Neuron (in vitro differentiated cells): ENCODE measurements at regions not wholly inside any gene's neighbourhood (a gene's known extent, or its start where the extent isn't known, plus 50 kb on each side); places are given as distances from the start of the nearest gene placed in this dataset.

Experiments used
- H2AFZ ChIP-seq: one replicate; pipeline ENCODE4 v1.6.1; 2013; ENCODE audit warnings: low read depth, mild to moderate bottlenecking, inconsistent platforms, low read length, moderate library complexity
- H3K27me3 ChIP-seq: one replicate; pipeline ENCODE4 v1.6.1; 2013; ENCODE audit warnings: low read length; ENCODE audit not compliant: insufficient read depth
- H3K36me3 ChIP-seq: one replicate; pipeline ENCODE4 v1.6.1; 2013; ENCODE audit warnings: low read length; ENCODE audit not compliant: insufficient read depth
- H3K4me1 ChIP-seq: one replicate; pipeline ENCODE4 v1.6.1; 2013; ENCODE audit warnings: low read length; ENCODE audit not compliant: insufficient read depth
- H3K4me3 ChIP-seq: 2 replicates; pipeline ENCODE4 v1.5.1; 2013; ENCODE audit warnings: mild to moderate bottlenecking, low read length, moderate library complexity
- H3K9me3 ChIP-seq: one replicate; pipeline ENCODE4 v1.6.1; 2013; ENCODE audit warnings: low read length

DNA sequence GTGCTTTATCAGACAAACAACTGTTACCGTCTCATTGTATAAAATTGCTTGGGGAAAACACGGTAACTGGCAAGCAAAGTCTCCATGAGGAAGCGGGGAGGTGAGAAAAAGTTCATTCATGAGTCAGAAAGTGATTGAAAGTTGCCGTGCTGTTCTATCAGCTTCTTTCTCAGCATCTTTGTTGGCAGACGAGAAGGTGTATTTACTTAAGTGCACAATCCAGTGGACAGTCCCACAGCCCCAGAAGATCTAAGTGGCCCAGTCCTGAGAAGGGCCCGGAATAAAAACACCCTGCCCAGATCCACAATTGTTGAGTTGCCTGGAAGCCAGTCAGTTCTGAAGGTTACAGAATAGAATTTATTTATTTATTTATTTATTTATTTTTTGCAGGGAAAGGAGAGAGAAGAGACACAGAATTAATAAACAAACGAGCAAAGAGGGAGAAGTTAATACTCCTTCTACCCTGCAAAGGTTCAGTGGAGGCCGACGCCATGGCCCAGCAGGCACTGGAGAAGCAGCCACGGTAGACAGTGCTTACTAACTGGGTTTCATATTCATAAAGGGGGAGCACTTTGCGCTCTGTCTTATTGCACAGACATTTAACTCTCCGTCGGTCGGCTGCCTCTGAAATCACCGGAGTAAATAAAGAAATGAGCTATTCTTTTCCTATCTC lies 676.0 kb upstream of the SALL3 start:
- Histone ChIP-seq H3K4me3 (no peak overlapping the region), H2AFZ (no peak overlapping the region), H3K36me3 (no peaks in the 10 kb centered on the region), H3K9me3 (no peaks in the 10 kb centered on the region), H3K27me3 (no peaks in the 10 kb centered on the region), H3K4me1 (no peaks in the 10 kb centered on the region)

DNA sequence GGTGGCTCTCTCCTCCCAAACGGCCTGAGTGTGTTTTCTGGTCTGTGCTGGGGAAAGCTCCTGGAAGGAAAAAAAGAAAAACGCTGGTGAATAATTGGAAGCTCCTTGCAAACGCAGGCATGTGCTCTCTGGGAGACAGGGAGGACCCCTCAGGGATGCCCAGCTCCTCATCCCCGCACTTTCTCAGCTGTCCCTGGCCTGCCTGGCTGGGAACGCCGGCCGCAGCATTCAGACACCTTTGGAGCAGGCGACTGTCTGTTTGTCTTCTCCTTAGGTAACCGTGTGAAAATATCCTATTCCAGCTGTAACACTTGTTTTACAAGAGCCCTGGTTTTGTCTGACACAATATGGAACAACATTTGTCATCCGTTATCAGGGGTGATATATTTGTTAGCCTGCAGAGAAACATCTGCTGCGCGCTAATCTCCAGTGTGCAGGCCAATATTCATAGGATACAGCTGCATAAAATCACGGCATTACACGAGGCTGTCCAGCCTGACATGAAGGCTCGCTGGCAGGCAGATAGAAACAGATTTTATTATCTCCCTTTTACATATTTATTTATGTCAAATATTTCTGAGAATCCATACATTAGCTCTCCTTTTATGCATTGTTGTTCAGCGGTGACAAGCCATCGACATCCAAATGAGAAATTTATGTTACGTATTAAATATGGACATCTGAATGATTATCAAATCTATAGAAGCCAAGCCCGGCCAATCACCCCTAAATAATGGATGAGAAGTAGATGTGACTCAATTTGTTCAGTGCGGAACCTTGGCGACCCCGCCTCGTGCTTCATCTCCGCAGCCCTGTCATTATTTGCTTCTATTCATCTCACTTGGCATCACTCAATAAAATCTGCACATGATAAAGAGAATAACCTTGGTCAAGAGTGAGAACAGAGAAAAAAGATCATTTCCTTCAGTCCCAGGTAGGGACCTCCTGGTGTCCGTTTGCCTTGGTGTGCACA lies 675.1 kb upstream of the SALL3 start:
- no peak overlapping the region for H3K4me3 ChIP-seq
- no peaks in the 10 kb centered on the region for H3K36me3 ChIP-seq
- H2AFZ ChIP-seq: no peak overlapping the region
- H3K27me3 ChIP-seq: no peaks in the 10 kb centered on the region
- H3K4me1 ChIP-seq: no peaks in the 10 kb centered on the region
- no peaks in the 10 kb centered on the region for H3K9me3 ChIP-seq

DNA sequence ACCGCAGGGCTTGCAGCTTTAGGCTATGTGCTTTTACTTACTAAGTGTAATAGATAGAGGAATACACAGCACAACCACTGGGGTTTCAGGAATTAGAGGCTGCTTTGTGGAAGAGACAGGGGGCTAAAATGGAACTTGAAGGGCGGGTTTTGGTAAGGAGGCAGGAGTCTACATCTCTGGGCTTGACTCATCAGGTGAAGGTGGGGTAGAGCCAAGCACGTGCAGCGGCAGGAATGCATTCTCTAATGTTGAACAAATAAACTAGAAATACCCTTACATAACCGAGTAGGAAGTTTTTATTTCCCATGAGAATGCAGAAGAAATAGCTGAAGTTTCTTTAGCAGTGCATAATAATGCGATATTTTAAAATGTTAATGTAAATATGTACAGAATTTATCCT lies 673.8 kb upstream of the SALL3 start:
- Histone ChIP-seq H3K27me3 (no peaks in the 10 kb centered on the region), H3K4me3 (no peak overlapping the region), H3K9me3 (no peaks in the 10 kb centered on the region), H3K36me3 (no peaks in the 10 kb centered on the region), H3K4me1 (no peaks in the 10 kb centered on the region), H2AFZ (no peak overlapping the region)

DNA sequence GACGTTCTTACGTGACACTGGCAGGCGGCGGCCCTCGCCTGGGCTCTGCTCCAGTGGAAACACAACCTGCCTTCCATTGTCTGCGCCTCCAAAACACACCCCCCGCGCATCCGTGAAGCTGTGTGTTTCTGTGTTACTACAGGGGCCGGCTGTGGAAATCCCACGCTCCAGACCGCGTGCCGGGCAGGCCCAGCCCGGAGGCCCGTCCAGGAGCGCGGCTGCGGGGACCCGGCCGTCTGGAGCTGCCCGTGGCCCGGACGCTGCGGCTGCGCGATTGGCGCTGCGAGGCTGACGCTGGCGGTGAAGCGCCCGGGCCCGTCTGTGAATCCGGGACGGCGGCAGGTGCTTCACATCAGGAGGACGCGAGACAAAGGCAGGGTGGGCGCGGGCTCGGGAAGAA lies 670.3 kb upstream of the SALL3 start:
- no peak overlapping the region for H3K4me3 ChIP-seq
- no peaks in the 10 kb centered on the region for H3K4me1 ChIP-seq
- no peaks in the 10 kb centered on the region for H3K27me3 ChIP-seq
- H3K36me3 ChIP-seq: no peaks in the 10 kb centered on the region
- no peaks in the 10 kb centered on the region for H3K9me3 ChIP-seq
- H2AFZ ChIP-seq: no peak overlapping the region

DNA sequence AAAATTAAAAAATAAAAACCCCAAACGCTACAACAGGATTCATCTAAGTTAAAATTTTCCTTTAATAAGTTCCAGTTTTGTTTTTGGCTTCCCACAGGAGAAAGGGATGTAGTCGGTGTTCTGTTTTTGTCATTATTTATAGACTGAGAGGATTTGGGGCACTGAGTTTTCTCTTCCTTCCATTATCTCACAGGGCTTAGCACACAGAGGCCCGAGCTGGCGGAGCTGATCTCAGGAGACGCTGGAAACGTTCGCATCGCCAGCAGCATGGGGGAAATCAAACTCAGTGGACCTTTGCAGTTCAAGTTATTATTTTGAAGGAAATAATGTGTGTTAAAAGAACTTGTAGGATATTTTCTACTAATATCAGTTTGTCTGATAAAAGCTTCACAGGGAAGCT lies 669.7 kb upstream of the SALL3 start:
- no peak overlapping the region for H2AFZ ChIP-seq
- H3K36me3 ChIP-seq: no peaks in the 10 kb centered on the region
- H3K9me3 ChIP-seq: no peaks in the 10 kb centered on the region
- H3K4me1 ChIP-seq: no peaks in the 10 kb centered on the region
- H3K27me3 ChIP-seq: no peaks in the 10 kb centered on the region
- no peak overlapping the region for H3K4me3 ChIP-seq

DNA sequence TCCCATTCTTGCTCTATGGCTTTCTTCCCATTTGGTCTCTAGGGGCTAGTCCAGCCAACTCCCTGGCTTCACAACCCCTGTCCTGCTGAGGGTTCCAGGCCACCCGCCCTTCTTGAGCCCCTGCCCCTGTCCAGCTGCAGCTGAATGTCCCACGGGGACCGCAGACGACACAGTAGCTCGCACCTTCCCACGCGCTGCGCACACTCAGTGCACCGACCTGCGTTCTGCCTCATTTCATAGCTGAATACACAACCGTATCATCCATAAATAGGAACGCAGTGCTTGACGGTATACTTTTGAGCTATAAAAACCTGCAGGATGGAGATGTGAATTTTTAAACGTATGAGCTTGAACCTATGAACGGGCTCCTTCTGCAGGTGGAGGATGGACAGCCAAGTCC lies 660.4 kb upstream of the SALL3 start:
- Histone ChIP-seq H3K27me3 (no peaks in the 10 kb centered on the region), H3K4me3 (no peak overlapping the region), H3K4me1 (no peaks in the 10 kb centered on the region), H3K36me3 (no peaks in the 10 kb centered on the region), H3K9me3 (no peaks in the 10 kb centered on the region), H2AFZ (no peak overlapping the region)

DNA sequence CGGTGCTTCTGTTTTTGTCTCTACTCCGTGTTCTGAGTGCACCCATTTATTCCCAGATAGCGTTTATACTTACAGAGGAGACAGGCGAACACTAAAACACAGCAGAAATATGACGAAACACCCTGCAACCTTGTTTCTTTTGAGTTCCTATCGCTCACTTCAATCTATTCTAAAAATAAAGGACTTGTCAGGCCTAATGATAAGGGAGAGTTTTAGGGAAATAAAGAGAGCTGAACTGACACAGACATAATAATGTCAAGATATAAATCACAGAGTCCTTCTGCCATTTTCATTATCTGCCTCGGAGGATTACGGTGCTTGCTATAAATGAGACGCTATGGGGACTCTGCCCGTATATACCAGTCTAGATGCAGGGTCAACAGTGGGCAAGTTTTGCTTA lies 659.7 kb upstream of the SALL3 start:
- H3K4me3 ChIP-seq: no peak overlapping the region

DNA sequence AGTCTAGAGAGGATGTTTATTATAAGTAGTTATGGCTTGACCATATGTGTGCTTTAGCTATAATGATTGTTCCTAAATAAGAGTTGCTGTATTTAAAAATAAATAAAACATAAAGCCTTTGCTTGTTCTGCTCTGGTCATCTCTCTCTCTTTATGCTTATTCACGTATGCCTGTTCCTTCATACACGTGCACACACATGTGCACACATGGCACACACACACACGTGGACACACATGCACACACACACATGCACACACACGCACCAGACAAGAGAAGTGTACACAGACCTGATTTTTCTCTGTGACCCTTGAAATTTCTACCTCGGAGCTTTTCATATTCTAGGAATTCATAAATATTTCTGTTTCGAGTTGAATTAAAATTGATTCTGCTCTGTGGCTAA lies 658.2 kb upstream of the SALL3 start:
- Histone ChIP-seq H3K4me3 (no peak overlapping the region), H3K27me3 (no peaks in the 10 kb centered on the region), H3K36me3 (no peaks in the 10 kb centered on the region), H3K4me1 (no peaks in the 10 kb centered on the region), H2AFZ (no peak overlapping the region), H3K9me3 (no peaks in the 10 kb centered on the region)

More for the DNA sequence above, 659.7 kb upstream of the SALL3 start:
- Histone ChIP-seq H2AFZ (no peak overlapping the region), H3K36me3 (no peaks in the 10 kb centered on the region), H3K4me1 (no peaks in the 10 kb centered on the region), H3K27me3 (no peaks in the 10 kb centered on the region), H3K9me3 (no peaks in the 10 kb centered on the region)

DNA sequence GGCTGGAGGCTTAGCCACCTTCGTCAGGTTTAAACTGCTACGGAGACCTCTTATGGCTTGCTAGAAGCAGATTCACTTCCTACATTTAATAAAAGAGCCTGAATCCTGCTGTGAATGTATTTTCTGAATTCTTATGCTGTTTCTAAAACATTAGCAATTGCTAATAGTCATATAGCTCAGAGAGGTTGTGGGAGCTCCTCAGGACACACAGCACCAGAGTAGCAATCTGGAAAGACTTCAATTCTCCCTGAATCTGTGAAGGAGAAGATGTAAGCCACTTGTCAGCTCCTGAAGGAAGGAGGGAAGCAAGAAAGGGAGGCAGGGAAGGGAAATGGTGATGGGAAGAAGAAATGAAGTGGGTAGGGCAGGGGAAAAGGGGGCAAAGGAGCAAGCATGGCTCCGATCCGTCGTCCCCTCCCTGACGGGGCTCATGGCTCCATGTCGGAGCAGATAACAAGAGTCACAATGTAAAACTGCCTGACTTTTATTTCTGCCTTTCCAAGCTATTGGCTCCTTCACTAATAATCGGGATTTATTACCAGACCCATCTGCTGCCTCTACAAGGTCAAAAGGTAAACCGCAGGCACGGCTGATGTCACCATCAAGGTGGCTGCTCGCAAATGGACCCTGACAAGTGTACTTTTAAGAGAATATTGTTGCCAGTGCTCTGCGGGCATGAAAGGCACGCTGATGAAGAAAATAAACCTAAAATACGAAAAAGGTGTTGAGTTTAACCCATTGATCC lies 656.0 kb upstream of the SALL3 start:
- H3K4me3 ChIP-seq: no peak overlapping the region
- H2AFZ ChIP-seq: no peak overlapping the region
- H3K36me3 ChIP-seq: no peaks in the 10 kb centered on the region

DNA sequence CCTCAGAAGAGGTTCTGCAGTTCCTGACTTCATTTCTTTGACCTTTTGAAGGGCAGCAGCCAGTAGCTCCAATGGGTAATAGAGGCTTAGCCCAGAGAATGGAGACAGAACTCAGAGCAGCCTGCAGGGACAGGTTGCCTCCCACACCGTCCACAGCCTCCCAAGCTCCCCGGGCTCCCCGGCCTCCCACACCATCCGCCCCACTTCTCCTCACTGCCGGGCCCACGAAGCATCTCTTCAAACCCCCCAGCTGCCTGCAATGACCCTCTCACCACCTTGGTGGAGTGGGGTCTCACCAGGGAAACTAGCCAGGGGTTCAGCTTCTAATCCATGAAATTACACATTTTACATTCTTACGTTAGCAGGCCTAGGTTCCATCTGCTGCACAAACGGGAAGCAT lies 652.0 kb upstream of the SALL3 start:
- Histone ChIP-seq H3K36me3 (no peaks in the 10 kb centered on the region), H3K4me1 (no peaks in the 10 kb centered on the region), H2AFZ (no peak overlapping the region), H3K27me3 (no peaks in the 10 kb centered on the region), H3K9me3 (no peaks in the 10 kb centered on the region), H3K4me3 (no peak overlapping the region)

More for the DNA sequence above, 656.0 kb upstream of the SALL3 start:
- H3K4me1 ChIP-seq: no peaks in the 10 kb centered on the region
- no peaks in the 10 kb centered on the region for H3K9me3 ChIP-seq
- no peaks in the 10 kb centered on the region for H3K27me3 ChIP-seq

DNA sequence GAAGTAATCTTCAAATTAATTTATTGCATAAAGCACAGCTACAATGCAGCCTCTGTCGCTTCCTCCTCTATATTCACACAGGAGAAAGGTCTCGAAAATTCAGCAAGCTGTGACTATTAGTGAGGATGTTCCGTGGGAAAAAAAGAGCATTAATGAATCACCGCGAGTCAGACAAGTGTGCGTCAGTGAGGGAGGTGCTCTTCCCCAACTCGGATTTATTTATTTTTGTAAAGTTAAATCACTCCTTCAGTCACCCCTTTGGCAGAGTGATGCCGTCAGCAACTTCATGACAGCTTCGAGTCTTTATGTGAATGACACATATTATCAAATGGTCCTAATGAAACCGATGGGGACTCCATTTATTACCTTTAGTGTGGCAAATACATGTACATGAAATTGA lies 648.9 kb upstream of the SALL3 start:
- Histone ChIP-seq H3K9me3 (no peaks in the 10 kb centered on the region), H2AFZ (no peak overlapping the region)

DNA sequence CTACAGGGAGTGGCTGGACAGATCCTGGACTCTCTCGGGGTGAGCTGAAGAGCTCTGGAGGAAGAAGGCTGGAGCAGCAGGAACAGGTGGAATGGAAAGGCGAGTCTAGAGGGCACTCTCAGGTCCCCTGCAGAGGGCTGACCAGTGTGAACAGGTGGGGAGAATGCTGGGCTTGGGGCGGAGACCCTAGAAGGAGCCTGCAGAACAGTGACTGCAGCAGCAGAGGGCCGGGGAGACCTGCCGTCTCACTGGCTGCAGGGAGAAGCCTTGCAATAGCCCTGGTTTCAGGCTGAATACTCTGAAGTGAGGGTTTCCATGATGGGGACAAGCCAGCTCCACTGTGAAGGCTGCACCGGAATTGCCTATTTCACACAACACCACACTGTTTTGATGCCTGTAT lies 626.7 kb upstream of the SALL3 start:
- Histone ChIP-seq H3K4me1 (no peaks in the 10 kb centered on the region), H3K36me3 (no peaks in the 10 kb centered on the region), H3K4me3 (no peak overlapping the region), H3K27me3 (no peaks in the 10 kb centered on the region), H2AFZ (no peak overlapping the region), H3K9me3 (no peaks in the 10 kb centered on the region)

More for the DNA sequence above, 648.9 kb upstream of the SALL3 start:
- no peaks in the 10 kb centered on the region for H3K27me3 ChIP-seq
- H3K4me3 ChIP-seq: no peak overlapping the region
- no peaks in the 10 kb centered on the region for H3K36me3 ChIP-seq
- H3K4me1 ChIP-seq: no peaks in the 10 kb centered on the region

DNA sequence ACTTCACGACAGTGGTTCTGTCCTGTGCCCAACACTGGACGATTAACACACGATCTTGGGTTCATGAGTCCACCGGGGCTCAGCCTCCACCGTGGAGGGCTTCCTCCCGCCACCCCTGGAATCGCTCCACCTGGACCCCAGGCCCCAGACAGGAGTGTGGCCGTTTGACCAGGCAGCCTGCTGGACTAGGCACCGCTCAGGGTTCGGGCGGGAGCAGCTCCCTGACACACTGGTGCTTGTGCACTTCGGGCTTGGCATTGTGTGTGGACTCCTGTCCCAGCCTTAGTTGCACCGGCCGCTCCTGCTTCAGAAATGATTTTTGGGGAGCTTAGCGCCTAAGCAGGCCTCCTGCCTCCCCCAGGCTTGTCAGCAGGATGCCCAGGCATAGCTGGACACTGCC lies 617.4 kb upstream of the SALL3 start:
- Histone ChIP-seq H3K4me3 (no peak overlapping the region), H3K9me3 (peaks cover 2% of the 10 kb centered on the region), H3K4me1 (no peaks in the 10 kb centered on the region), H2AFZ (no peak overlapping the region), H3K27me3 (no peaks in the 10 kb centered on the region), H3K36me3 (no peaks in the 10 kb centered on the region)
